ENCODE measurements at regions not wholly inside any gene's neighbourhood (a gene's known extent, or its start where the extent isn't known, plus 50 kb on each side); places are given as distances from the start of the nearest gene placed in this dataset.

GRCh38 chr6:113458368-113459010 is 398.7 kb upstream of the MARCKS start:
- no peak for TF ChIP-seq CTCF (IDR thresholded peaks at IDR 0.05; ENCODE audit: low read length)
- no peak for TF ChIP-seq EZH2phosphoT487 (IDR thresholded peaks at IDR 0.05; ENCODE audit: low read length)

Data from MM.1S (cell line).